ENCODE measurements at regions not wholly inside any gene's neighbourhood (a gene's known extent, or its start where the extent isn't known, plus 50 kb on each side); places are given as distances from the start of the nearest gene placed in this dataset.

DNA sequence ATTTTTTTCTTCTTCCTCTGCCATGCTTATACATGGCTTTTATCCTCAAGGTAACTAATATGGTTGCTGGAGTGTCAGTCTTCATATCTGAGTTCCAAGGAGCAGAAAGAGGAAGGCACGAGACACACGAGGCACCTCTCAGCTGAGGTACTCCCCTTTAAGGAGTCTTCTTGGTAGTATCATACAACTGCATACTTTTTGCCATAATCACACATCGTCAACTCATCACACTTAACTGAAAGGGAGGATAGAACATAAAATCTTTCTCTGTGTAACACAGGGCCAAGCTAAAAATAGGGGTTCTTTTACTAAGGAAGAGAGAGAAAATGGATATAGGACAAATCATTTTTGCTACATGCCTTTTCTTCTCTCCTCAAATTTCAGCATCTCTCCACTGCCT, 104.2 kb downstream of the OXSM start:
- no peak overlapping the region for H3K27ac ChIP-seq (ENCODE audit: insufficient read depth, low read length, poor library complexity, severe bottlenecking)
- H3K4me3 ChIP-seq (ENCODE audit: insufficient read depth, low read depth, low read length, poor library complexity, severe bottlenecking): no peak overlapping the region
- no peaks in the 10 kb centered on the region for H3K9me3 ChIP-seq (ENCODE audit: control insufficient read depth, low read length)
- H3K36me3 ChIP-seq (ENCODE audit: control insufficient read depth, insufficient read depth, low read length): no peaks in the 10 kb centered on the region
- no peaks in the 10 kb centered on the region for H3K4me1 ChIP-seq (ENCODE audit: control insufficient read depth, insufficient read depth, low read length, poor library complexity, severe bottlenecking)
- no peak for DNase-seq
- no peaks in the 10 kb centered on the region for H3K27me3 ChIP-seq (replicated peaks; ENCODE audit: control insufficient read depth, insufficient read depth, low read length, poor library complexity, severe bottlenecking)

DNA sequence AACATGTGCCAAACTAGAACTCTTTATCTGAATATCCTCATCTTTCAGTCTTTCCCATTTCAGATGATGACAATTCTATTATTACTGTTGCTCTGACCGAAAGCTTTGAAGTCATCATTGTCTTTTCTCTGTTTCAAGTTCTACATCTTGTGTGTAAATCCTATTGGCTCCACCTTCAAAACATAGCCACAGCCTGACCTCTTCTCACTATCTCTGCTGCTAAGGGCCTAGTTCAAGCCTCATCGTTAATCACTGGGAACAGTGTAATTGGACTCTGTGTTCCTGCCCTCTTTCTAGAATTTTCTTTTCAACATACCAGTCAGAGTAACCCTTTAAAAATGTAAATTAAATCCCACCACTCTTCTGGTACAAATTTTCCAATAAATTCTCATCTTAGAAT, 105.1 kb downstream of the OXSM start:
- Histone ChIP-seq H3K27me3 (replicated peaks; ENCODE audit: control insufficient read depth, insufficient read depth, low read length, poor library complexity, severe bottlenecking) (no peaks in the 10 kb centered on the region), H3K9me3 (ENCODE audit: control insufficient read depth, low read length) (no peaks in the 10 kb centered on the region), H3K27ac (ENCODE audit: insufficient read depth, low read length, poor library complexity, severe bottlenecking) (no peak overlapping the region), H3K4me1 (ENCODE audit: control insufficient read depth, insufficient read depth, low read length, poor library complexity, severe bottlenecking) (no peaks in the 10 kb centered on the region), H3K4me3 (ENCODE audit: insufficient read depth, low read depth, low read length, poor library complexity, severe bottlenecking) (no peak overlapping the region), H3K36me3 (ENCODE audit: control insufficient read depth, insufficient read depth, low read length) (no peaks in the 10 kb centered on the region)
- no peak for DNase-seq

DNA sequence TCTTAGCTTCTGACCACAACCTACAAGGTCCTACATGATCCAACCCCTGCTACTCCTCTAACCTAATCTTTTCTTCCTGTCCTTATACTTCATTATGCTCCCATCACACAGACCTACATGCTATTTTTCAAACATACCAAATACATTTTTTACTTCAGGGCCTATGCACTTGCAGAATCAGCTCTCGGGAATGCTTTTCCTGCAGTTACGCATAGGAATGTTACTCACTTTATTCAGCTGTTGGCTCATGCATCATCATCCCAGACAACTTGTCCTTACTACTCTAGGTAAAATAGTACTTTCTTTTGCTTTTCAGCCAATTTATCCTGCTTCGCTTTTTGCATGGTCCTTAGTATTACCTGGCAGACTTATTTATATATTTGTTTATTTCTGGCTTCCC, 105.6 kb downstream of the OXSM start:
- Histone ChIP-seq H3K36me3 (ENCODE audit: control insufficient read depth, insufficient read depth, low read length) (no peaks in the 10 kb centered on the region), H3K4me3 (ENCODE audit: insufficient read depth, low read depth, low read length, poor library complexity, severe bottlenecking) (no peak overlapping the region), H3K4me1 (ENCODE audit: control insufficient read depth, insufficient read depth, low read length, poor library complexity, severe bottlenecking) (no peaks in the 10 kb centered on the region), H3K9me3 (ENCODE audit: control insufficient read depth, low read length) (no peaks in the 10 kb centered on the region), H3K27me3 (replicated peaks; ENCODE audit: control insufficient read depth, insufficient read depth, low read length, poor library complexity, severe bottlenecking) (no peaks in the 10 kb centered on the region), H3K27ac (ENCODE audit: insufficient read depth, low read length, poor library complexity, severe bottlenecking) (no peak overlapping the region)
- DNase-seq: no peak

DNA sequence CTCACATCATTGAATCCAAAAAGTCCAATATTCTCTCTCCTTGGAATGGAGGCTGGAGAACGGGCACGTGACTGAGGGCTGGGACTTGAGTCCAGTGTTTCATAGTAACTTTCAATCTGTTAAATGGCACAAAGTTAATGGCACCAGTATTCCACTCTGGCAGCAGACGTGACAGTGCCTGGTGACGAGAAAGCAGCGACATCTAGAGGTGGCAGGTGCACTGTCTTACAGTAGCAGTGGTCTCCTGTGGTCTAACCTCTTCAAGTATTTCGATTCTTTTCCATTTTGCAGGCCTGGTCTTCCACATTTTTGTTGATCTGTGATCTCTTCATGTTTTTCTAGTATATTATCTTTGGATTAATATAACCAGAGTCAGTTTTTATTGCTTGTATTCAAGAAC, 107.1 kb downstream of the OXSM start:
- Histone ChIP-seq H3K4me1 (ENCODE audit: control insufficient read depth, insufficient read depth, low read length, poor library complexity, severe bottlenecking) (no peaks in the 10 kb centered on the region), H3K4me3 (ENCODE audit: insufficient read depth, low read depth, low read length, poor library complexity, severe bottlenecking) (no peak overlapping the region)
- DNase-seq: no peak

DNA sequence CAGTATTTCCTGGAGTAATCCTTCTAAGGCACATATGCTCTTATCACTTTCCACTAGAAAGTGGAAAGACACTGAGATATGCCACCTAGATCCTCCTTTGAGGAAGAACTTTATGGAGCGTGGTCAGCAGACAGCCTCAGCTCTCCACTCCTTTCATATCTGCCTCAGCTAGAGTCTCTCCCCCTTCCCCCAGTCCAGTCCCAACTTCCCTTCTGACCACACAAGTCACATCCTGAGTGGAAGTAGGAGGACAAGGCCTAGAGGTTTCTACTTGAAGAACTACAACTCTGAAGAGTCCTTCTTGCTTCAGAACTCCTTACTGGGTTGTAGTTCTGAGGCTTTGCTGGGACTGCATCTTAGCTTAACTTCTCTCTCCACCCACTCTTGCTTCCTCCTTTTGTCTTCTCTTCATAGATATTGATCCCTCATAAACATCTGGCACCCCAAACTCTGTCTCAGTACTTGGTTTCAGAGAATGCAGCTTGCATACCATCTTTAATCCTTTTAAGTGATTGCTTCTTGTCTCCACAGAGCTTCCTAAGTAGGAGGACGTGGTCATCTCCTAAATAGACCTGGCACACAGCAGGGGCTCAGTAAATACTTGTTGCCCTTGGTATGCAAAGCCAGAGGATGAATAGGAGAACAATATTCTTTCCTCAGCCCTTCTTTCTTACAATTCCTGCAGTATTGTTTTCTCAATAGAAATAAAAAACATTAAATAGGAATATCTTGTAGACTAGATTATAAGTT, 109.6 kb downstream of the OXSM start:
- Histone ChIP-seq H3K27me3 (replicated peaks; ENCODE audit: control insufficient read depth, insufficient read depth, low read length, poor library complexity, severe bottlenecking) (no peaks in the 10 kb centered on the region), H3K4me1 (ENCODE audit: control insufficient read depth, insufficient read depth, low read length, poor library complexity, severe bottlenecking) (no peaks in the 10 kb centered on the region), H3K36me3 (ENCODE audit: control insufficient read depth, insufficient read depth, low read length) (no peaks in the 10 kb centered on the region), H3K27ac (ENCODE audit: insufficient read depth, low read length, poor library complexity, severe bottlenecking) (no peak overlapping the region), H3K9me3 (ENCODE audit: control insufficient read depth, low read length) (no peaks in the 10 kb centered on the region), H3K4me3 (ENCODE audit: insufficient read depth, low read depth, low read length, poor library complexity, severe bottlenecking) (no peak overlapping the region)
- no peak for DNase-seq

More for the DNA sequence above, 107.1 kb downstream of the OXSM start:
- Histone ChIP-seq H3K27me3 (replicated peaks; ENCODE audit: control insufficient read depth, insufficient read depth, low read length, poor library complexity, severe bottlenecking) (no peaks in the 10 kb centered on the region), H3K9me3 (ENCODE audit: control insufficient read depth, low read length) (no peaks in the 10 kb centered on the region), H3K36me3 (ENCODE audit: control insufficient read depth, insufficient read depth, low read length) (no peaks in the 10 kb centered on the region), H3K27ac (ENCODE audit: insufficient read depth, low read length, poor library complexity, severe bottlenecking) (no peak overlapping the region)

DNA sequence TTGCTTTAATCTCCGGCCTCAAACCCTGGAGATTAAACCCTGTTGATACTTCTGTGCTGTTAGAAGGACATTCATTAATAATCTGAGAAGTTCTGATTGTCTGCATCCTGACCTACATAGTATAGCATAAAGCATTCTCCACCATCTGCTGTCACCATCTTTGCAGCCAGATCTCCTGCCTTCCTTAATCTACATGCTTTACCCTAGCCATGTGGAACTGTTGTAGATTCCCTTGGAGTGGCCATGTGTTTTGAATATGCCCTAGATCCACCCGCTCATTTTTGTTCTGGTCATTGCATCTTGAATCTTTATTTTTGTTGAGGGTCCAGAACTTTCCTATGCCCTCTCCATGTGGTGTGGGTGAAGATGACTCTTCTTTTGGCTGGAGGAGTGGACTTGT, 110.3 kb downstream of the OXSM start:
- Histone ChIP-seq H3K27ac (ENCODE audit: insufficient read depth, low read length, poor library complexity, severe bottlenecking) (no peak overlapping the region), H3K27me3 (replicated peaks; ENCODE audit: control insufficient read depth, insufficient read depth, low read length, poor library complexity, severe bottlenecking) (no peaks in the 10 kb centered on the region), H3K4me3 (ENCODE audit: insufficient read depth, low read depth, low read length, poor library complexity, severe bottlenecking) (no peak overlapping the region), H3K4me1 (ENCODE audit: control insufficient read depth, insufficient read depth, low read length, poor library complexity, severe bottlenecking) (no peaks in the 10 kb centered on the region), H3K9me3 (ENCODE audit: control insufficient read depth, low read length) (no peaks in the 10 kb centered on the region), H3K36me3 (ENCODE audit: control insufficient read depth, insufficient read depth, low read length) (no peaks in the 10 kb centered on the region)
- no peak for DNase-seq

DNA sequence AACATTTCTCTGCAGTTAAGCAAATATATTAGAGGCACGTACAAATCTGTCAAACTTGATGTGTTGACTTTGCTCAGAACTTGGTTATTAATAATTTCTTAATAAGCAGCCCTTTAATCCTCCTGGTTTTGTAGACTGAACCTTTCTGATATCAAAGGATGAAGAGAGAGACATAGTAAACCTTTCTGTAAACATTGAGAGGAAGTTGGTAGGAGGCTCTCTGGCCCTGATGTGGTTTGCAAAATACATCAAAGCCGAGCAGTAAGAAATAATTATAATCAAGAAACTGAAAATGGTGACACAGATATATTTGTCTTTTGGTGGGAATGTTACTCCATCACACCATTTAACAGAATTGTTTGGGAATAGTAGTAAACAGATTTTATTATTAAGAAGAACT, 111.9 kb downstream of the OXSM start:
- Histone ChIP-seq H3K4me3 (ENCODE audit: insufficient read depth, low read depth, low read length, poor library complexity, severe bottlenecking) (no peak overlapping the region), H3K4me1 (ENCODE audit: control insufficient read depth, insufficient read depth, low read length, poor library complexity, severe bottlenecking) (no peaks in the 10 kb centered on the region), H3K27me3 (replicated peaks; ENCODE audit: control insufficient read depth, insufficient read depth, low read length, poor library complexity, severe bottlenecking) (no peaks in the 10 kb centered on the region), H3K9me3 (ENCODE audit: control insufficient read depth, low read length) (no peaks in the 10 kb centered on the region), H3K36me3 (ENCODE audit: control insufficient read depth, insufficient read depth, low read length) (no peaks in the 10 kb centered on the region), H3K27ac (ENCODE audit: insufficient read depth, low read length, poor library complexity, severe bottlenecking) (no peak overlapping the region)
- no peak for DNase-seq

DNA sequence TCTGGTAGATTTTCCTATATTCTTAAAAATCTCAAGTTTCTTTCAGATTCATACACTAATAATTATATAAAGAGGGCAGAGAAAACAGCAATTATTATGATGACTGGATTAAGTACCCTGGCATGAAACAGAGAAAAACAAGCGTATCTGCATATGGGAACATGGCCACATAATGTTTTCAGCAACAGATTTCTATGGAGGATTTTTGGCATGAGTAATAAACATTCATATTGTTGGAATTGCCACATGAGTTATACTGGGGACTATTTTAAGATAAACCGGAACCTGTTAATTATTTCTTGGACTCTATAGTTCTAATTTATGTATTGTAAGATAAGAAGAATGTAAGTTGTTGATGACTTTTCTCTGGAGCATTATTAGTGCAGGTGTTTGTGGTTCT, 112.7 kb downstream of the OXSM start:
- H3K36me3 ChIP-seq (ENCODE audit: control insufficient read depth, insufficient read depth, low read length): no peaks in the 10 kb centered on the region
- H3K27me3 ChIP-seq (replicated peaks; ENCODE audit: control insufficient read depth, insufficient read depth, low read length, poor library complexity, severe bottlenecking): no peaks in the 10 kb centered on the region
- H3K27ac ChIP-seq (ENCODE audit: insufficient read depth, low read length, poor library complexity, severe bottlenecking): no peak overlapping the region
- no peaks in the 10 kb centered on the region for H3K4me1 ChIP-seq (ENCODE audit: control insufficient read depth, insufficient read depth, low read length, poor library complexity, severe bottlenecking)
- H3K4me3 ChIP-seq (ENCODE audit: insufficient read depth, low read depth, low read length, poor library complexity, severe bottlenecking): no peak overlapping the region
- H3K9me3 ChIP-seq (ENCODE audit: control insufficient read depth, low read length): no peaks in the 10 kb centered on the region
- no peak for DNase-seq

DNA sequence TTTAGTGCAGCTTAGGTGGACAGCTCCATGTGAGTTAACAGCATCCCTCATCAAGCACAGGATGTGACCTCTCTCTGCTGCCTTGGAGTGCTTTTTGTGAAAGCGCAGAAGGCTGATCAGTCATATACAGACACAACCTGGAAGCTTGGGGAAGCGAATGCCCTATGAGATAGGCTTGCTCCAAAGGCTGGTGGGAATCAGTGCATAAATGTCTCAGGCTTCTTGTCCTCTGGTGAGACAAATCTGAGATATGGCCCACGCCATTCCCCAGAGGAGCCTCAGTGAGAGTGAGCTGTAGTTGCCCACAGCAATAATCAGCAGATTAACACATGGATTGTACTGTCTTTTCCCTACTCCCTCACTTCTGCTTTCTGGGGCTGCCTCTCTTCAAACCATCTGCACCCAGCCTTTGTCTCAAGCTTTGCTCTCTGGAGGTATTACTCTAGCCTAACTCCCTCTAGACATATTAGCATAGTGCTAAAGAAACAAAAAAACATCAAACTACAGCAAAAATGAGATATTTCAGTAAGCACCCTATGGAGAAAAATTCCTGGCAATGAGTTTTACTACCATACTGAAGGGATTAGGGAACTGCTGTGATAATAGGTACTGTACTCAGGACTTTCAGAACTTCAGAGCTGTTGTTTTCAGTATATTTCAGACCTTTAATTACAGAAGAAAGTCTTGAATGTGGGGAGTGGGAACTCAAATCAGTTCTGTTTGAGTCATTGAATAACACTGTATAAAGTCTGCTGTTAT, 113.7 kb downstream of the OXSM start:
- no peak for DNase-seq
- Histone ChIP-seq H3K36me3 (ENCODE audit: control insufficient read depth, insufficient read depth, low read length) (no peaks in the 10 kb centered on the region), H3K9me3 (ENCODE audit: control insufficient read depth, low read length) (no peaks in the 10 kb centered on the region), H3K4me3 (ENCODE audit: insufficient read depth, low read depth, low read length, poor library complexity, severe bottlenecking) (no peak overlapping the region), H3K27me3 (replicated peaks; ENCODE audit: control insufficient read depth, insufficient read depth, low read length, poor library complexity, severe bottlenecking) (no peaks in the 10 kb centered on the region), H3K4me1 (ENCODE audit: control insufficient read depth, insufficient read depth, low read length, poor library complexity, severe bottlenecking) (no peaks in the 10 kb centered on the region), H3K27ac (ENCODE audit: insufficient read depth, low read length, poor library complexity, severe bottlenecking) (no peak overlapping the region)

DNA sequence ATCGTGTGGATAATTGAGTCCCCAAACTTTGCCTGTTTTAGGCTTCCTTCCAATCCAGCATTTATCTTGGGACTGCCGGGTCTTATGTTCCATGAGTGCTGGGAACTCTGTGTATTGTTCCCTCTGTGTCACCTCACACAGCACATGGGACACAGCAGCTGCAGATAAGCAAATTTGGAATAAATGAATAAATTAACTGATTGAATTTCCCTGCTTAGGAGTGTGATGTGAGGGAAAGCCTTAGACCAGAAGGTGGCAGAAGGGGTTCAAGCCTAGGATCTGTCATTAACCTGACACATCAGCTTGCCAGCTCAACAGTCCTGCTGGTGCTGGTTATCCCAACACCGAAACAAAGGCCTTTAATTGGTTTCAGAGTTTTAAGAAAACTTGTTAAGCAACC, 114.3 kb downstream of the OXSM start:
- H3K36me3 ChIP-seq (ENCODE audit: control insufficient read depth, insufficient read depth, low read length): no peaks in the 10 kb centered on the region
- no peaks in the 10 kb centered on the region for H3K4me1 ChIP-seq (ENCODE audit: control insufficient read depth, insufficient read depth, low read length, poor library complexity, severe bottlenecking)
- no peak overlapping the region for H3K4me3 ChIP-seq (ENCODE audit: insufficient read depth, low read depth, low read length, poor library complexity, severe bottlenecking)
- H3K9me3 ChIP-seq (ENCODE audit: control insufficient read depth, low read length): no peaks in the 10 kb centered on the region
- no peak overlapping the region for H3K27ac ChIP-seq (ENCODE audit: insufficient read depth, low read length, poor library complexity, severe bottlenecking)
- H3K27me3 ChIP-seq (replicated peaks; ENCODE audit: control insufficient read depth, insufficient read depth, low read length, poor library complexity, severe bottlenecking): no peaks in the 10 kb centered on the region
- no peak for DNase-seq
